HG03280 (cell line): ENCODE measurements at regions not wholly inside any gene's neighbourhood (a gene's known extent, or its start where the extent isn't known, plus 50 kb on each side); places are given as distances from the start of the nearest gene placed in this dataset.

Source experiments
- ATAC-seq: cut with Tn5 transposase; IDR thresholded peaks from one replicate; pipeline ENCODE4 v1.9.1; 2021; ENCODE audit warnings: mild to moderate bottlenecking, moderate library complexity; ENCODE audit not compliant: unreplicated experiment

DNA sequence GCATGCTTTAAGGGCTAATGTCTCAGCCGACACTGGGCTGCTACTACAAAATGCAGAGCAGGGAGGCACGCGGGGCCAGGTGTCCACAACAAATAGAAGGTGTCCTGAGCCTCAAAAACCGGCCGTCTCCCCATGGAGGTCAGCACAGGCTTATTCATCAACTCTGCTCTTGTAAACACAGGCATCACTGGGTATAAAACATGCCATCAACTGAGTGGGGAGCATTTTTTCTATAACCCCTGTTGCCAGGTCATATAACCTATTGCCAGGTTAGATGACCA is 271.6 kb downstream of the AUH start:
- ATAC-seq = no peak

DNA sequence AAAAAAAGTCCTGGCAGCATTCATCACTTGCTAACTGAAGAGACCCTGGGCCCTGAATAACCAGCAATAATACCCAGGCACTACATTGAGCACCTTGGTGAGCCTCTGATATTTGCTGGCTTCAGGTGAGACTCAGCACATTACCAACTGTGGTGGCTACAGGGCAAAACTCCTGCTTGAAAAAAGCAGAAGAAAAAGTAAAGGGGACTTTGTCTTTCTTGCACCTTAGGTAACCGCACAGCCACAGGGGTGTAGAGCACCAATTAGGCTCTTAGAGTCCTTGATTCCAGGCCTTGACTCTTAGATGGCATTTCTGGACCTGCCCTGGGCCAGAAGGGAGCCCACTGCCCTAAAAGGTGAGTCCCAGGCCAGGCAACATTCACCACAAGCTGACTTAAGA is 269.5 kb downstream of the AUH start:
- ATAC-seq = no peak

DNA sequence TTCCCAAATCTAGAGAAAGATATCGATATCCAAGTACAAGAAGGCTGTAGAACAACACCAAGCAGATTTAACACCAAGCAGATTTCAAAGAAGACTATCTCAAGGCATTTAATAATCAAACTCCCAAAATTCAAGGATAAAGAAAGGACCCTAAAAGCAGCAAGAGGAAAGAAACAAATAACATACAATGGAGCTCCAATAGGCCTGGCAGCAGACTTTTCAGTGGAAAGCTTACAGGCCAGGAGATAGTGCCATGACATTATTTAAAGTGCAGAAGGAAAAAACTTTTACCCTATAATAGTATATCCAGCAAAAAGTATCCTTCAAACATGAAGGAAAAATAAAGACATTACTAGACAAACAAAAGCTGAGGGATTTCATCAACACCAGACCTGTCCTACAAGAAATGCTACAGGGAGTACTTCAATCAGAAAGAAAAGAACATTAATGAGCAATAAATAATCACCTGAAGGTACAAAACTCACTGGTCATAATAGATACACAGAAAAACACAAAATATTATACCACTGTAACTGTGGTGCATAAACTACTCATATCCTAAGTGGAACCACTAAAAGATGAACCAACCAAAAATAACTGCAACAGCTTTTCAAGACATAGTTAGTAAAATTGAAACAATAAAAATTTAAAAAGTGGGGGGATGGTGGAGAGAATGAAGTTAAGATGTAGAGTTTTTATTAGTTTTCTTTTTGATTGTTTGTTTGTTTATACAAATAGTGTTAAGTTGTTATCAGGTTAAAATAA is 267.2 kb downstream of the AUH start:
- ATAC-seq = no peak

DNA sequence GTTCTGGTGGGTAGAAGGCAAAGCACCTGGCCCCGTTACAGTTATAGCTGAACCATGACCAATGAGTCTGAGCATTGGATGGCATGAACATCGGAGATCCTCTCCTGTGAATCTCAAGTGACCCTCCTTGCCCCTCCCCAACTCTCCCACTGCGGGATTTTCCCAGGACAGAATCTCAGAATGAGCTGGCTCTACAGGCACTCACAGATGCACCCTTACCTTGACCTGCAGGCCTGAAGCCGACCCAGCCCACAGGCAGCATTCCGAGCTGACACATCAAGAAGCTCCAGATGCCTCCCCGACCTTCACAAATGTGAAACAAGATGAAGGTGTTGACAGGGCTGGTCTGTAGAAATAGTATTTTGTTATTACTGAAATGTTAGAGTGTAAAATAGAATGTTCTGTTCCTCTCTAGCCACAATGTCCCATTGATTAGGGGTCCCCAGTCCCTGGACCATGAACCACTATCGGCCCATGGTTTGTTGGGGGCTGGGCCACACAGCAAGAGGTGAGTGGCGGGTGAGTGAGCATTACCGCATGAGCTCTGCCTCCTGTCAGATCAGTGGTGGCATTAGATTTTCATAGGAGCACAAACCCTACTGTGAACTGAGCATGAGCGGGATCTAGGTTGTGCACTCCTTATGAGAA is 263.4 kb downstream of the AUH start:
- no peak for ATAC-seq

DNA sequence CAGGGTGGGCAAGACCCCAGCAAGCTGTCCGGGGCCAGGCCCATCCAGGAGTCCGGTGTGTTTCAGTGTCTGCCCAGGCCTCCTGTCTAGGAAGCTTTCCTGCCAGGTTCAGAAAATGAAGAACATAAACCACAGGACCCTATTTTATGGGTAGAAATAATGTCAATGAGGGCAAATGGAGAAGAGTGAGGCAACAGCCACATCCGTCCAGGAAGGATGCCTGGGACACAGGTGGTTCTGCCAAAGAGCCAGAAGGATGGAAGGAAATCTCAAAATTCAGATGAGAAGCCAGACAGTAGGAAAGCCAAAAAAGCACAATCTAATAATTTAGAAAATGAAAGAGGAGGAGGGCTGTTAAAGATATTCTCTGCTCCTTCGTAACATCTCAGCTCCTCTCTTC is 262.3 kb downstream of the AUH start:
- ATAC-seq = no peak

DNA sequence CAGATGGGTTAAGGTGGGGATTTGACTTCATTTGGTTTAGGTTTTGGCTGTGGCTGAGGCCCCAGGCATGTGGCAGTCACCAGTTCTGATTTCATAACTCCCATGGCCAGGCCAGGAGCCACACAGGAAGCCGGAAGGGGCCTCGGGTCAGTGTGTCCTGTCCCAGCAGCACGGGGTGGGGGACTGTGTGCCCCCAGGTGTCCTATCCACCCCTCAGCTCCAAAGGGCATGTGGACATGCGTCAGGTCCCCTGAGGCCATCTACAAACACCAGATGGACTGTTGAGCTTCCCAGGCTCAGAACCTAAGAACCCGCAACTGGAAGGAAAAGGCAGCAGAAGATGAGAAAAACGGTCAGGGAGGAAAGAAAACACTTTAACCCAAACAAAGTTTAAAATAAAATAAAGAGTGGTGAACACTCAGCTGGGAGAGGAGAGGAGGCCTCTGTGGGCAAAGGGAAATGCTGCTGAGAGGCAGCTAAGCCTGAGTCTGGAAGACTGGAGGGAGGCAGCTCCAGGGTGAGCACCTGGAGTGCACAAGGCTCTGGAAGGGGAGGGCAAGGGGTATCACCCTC is 260.8 kb downstream of the AUH start:
- no peak for ATAC-seq

DNA sequence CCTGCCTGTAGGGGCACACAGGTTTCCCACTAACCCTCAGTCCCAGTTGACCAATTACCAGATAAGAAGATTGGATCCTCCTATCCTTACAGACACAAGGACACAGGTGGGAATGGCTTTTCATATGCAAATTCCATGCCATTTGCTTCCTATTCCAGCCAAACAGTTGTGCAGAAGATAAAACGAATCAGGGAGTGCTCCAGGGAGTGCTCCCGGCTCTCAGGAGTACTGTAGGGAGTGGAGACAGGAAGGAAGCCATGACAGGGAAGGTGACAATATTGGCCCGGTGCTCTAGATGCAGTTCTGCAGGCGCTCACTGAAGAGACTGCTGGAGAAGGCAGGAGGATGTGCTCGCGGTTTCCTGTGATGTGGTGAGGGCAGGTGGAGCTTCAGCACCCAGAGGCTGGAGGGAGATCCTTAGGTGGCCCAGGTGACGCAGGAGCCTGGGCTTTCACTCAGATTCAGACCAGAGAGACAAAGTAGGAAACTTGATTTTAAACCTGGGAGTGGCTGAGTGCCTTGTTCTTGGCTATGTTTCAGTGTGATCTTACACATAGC is 260.0 kb downstream of the AUH start:
- ATAC-seq = no peak

DNA sequence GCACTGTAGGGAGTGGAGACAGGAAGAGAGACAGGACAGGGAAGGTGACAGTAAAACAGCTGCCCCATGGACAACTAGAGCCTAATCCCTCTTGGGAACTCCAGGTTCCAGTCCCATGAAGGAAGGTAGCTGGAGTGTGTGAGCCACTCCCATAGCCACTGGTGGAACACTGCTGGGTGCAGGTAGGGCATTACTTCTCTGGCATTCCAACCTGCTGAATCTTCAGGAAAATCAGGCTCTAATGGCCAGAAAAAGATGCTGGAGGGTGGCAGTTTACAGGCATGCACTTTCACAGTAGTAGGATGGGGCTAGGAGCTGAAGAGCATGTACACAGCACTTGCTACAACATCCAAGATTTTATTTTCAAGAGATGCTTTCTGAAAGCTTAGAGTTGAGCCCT is 259.4 kb downstream of the AUH start:
- no peak for ATAC-seq

DNA sequence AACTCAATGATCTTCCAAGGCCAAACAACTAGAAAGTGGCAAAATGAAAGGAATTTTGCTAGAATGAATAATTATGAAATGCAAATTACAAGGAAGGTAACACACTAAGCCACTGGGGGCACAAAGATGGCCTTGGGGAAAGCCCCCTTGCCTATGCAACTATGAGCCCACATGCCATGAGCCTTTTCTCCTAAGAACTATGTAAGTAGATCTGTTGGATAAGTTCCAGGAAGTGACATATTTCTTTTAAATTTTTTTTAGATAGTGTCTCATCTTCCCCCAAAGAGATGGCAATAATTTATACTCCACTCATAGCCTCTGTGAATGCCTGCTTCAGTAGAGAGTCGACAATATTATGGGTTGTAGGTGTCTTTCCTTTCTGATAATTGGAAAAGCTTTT is 257.8 kb downstream of the AUH start:
- no peak for ATAC-seq

DNA sequence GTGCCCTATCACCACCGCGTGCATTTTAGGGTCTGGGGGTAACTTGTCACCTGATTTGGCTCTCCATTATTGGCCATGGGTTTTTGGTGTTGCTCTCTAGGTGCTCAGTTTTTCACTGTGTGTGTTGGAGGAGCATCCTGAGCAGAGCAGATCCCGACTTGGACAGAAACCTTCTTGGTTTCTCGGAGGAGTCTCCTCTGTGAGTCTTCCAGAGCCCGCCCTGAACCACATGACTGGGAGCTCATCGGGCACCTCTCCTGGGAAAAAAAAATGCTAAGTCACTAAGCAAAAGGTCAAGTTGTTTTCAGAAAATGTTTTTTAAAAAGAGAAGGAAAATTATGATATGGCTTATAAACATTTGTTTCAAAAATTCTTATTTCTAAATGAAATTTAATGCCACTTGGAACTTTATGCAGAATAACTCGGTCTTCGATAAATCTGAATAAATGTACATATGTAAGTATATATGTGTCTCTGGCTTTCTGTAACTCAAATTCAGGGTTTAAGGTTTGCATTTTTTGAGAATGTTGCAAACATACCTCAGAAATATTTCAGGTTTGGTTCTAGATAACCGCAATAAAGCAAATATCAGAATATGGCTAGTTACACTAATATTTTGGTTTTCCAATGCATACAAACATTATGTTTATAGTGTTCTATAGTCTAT is 255.2 kb downstream of the AUH start:
- no peak for ATAC-seq

DNA sequence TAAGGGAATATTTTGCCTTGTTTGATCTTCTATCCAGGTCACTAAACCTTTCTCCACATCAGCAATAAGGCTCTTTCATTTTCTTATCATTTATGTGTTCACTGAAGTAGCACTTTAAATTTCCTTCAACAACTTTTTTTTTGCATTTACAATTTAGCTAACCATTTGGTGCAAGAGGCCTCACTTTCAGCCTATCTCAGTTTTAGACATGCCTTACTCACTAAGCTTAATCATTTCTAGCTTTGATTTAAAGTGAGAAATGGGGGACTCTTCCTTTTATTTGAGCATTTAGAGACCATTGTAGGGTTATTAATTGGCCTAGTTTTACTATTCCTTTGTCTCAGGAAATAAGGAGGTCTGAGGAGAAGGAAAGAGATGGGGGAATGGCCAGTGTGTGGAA is 250.5 kb downstream of the AUH start:
- ATAC-seq = no peak

DNA sequence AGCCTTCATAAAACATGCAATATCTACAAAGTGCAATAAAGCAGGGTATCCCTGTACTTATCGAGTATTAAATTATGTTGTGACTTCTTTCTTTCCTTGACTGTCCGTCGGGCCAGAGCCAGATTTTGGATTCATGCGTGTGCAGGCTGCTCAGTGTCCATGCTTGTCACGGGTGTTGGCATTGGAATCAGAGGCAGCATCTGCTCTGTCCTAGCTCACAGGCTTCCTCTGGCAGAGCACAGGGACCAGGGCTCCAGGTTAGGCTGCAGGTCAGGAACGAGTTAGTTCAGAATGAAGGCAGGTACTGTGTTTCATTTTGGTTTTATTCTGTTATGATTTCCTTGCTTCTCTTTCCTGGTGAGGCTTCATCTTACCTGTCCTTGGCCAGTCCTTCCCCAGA is 249.8 kb downstream of the AUH start:
- ATAC-seq = no peak

DNA sequence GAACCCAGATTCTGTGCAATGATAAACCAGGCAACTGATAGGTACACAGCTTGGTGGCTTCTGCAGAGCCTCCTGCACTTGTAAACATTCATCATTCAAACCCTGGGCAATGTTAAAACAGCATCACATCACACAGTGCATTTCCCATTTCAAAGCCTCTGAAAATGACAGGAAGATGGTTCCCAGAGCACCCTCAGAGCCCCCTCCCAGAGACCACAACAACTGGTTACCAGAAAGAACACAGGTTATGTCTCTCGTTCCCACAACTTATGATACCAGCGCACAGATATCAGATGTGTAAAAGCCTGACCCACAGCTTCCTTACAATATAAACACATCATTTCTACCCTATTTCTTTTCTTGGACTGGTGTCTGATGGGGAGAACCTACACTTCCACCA is 248.7 kb downstream of the AUH start:
- ATAC-seq = no peak

DNA sequence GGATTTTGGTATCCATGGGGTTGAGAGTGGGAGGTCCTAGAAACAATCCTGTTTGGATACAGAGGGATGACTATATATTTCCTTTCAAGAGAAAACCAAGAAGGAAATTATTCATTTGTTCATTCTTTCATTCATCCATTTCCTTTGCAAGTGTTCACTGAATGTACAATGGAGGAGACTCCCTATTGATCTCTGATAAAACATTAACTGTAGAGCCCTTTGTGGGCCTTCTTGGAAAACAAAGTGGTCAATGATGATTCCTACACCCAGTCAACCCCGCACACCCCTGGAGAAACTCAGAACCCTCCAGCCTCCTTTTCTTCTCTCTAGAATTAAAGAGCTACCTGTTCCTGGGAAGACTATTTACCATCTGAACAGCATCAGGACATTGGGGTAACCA is 247.3 kb downstream of the AUH start:
- ATAC-seq = no peak

DNA sequence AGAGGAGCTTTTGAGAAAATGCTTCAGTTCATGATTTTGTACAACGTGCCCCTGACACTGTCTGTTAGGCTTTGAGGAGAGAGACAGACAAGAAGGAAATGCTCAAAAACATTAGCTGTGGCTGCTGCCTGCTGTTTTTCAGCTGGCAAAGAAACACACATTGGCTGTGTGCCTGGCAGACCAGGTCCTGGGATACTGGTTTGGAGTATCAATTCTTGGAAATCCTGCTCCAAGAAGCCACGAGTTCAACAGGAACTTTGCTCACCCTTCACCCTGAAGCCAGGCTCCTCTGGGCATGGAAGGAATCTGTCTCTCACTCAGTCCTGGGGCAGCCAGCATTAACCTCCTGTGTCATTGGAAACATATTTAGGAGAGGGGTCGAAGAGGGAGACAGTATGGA is 245.5 kb downstream of the AUH start:
- ATAC-seq = no peak

DNA sequence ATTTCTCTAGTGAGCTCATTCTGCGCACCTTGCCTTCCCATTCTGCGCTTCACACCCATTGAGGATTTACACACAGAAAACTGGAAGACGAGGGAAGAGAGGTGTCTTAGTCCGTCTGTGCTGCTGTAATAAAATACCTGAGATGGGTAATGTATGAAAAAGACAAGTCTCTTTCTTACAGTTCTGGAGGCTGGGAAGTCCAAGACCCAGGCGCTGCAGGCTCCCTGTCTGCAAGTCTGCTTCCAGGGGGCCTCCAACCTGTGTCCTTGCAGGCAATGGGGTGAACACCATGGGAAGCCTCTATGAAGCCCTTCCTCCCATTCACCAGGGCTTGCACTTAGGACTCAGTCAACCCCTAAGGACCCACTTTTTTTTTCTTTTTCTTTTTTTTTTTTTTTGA is 245.0 kb downstream of the AUH start:
- ATAC-seq = no peak

DNA sequence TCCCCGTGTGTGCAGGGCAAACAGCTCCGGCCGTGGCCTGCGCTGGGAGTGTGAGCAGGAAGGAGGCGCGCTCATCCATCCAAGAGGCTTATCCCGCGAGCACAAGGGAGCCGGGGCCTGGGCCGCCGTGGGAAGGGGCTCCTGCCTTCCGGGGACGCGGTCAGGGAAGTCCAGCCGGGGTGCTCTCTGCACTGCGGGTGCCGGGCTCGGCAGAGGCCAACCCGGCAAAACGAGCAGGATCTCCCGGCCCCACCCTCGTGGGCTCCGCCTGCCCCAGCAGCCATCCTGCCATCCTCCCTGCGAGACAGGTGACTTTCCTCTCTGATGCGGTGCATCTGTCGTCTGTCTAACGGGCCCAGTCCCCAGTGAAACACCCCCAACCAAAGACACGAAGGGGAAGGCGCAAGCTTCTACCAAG is 244.2 kb downstream of the AUH start:
- no peak for ATAC-seq

DNA sequence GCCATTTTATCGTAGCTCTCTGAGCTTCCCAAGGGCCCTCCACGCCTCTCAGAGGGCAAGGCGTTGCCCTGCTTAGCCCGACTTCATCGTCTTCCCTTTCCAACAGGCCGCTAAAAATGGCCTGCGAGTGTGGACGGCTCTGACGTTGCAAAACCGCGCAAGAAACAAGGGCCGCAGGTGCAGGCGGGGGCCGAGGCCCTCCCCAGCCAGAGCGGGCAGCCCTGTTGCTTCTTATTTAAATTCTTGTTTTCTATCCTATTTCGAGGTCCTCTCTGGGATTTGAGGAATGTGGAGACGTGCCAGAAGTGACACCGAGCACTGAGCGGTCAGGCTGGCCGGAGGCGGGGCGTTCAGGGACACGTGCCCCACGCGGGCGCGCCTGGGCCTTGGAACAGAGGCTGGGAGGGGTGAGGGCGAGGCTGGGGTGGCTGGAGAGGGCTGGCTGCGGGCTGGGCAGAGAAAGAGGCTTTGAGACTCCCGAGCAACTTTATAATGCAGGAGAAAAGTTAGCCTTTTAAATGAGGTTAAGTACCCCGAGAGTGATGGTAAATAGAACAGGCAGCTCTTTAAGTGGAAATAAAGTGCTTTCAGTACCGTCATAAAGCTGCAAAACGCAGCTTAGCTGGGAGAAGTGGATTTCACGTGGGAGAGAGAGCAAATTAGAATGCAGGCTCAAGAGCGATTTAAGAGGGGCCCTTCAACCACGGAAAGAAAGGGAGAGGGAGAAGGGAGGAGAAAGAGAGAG is 243.6 kb downstream of the AUH start:
- no peak for ATAC-seq

DNA sequence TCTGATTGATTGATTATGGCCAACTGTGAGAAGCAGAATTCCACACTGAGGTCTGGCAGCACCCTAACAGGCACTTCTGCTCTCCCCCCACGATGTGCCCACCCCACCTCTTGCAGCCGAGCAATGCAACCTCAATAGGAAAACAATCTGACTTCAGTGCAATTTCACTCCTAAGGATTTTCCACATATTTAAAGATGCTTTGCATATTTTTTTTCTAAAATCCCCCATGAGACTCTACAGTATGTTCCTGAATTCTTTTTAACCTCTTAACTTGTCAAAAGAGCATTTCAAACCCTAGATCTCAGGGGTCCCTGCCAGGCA is 243.1 kb downstream of the AUH start:
- no peak for ATAC-seq

DNA sequence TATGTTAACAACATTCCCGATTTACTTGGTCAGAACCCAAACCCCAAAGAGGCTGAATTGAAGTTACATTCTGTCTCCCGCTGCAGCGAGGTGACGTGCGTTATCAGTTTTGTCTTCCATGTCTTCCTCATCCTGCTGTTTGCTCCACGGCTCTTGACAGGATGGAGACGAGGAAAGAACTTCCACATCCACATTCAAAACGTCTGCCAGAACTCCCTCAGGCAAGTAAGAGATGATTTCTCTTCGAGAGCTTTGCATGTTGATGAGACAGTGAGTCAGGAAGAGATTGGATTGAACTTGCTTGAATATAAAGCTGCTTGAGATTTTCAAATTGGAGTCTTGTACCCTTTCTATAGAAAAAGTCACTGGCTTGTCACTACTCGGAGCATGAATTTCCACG is 242.6 kb downstream of the AUH start:
- no peak for ATAC-seq

DNA sequence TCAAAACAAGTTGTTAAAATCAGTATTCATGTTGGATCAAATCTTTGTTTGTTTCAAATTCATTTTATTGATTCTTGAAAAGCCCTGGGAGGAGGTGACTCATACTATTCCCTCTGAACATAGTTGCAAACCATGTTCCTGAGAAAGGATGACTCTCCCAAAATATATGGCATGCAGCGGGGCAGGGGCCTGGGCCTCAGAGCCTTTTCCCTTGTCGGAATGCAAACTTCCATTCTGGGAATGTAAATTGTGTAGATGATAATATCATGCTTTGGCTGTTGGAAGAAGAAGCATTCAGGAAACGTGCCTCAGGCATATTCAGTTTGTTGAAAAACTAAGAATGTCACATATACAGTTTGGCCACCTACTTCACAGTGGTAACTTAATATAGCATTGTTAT is 242.0 kb downstream of the AUH start:
- ATAC-seq = no peak
